Transverse colon (tissue), 4 donors: ENCODE measurements at regions not wholly inside any gene's neighbourhood (a gene's known extent, or its start where the extent isn't known, plus 50 kb on each side); places are given as distances from the start of the nearest gene placed in this dataset.

Experiments used
- EP300 ChIP-seq: sonication (generic); formaldehyde crosslinking; IDR thresholded peaks from one replicate; pipeline ENCODE4 v1.6.1; 2017; ENCODE audit warnings: antibody characterized with exemption, low read depth
- POLR2AphosphoS5 ChIP-seq, 3 donors: sonication (generic); formaldehyde crosslinking; IDR thresholded peaks; one replicate each; pipeline ENCODE4 v1.6.1; 2016; ENCODE audit warnings: antibody characterized with exemption in 3 of 3
- TF ChIP-seq, protein P1 (sequence below), 5 experiments: fragments of 200-600 bp in 3 of 5; fragments of 450-650 bp in 2 of 5; sonication (generic) in 3 of 5; IDR thresholded peaks; 1 replicate in 2 of 5; 2 replicates in 3 of 5; pipeline ENCODE4 v1.5.1; 2016 to 2017; ENCODE audit warnings: antibody characterized with exemption in 5 of 5, inconsistent platforms in 3 of 5, mild to moderate bottlenecking in 2 of 5, moderate library complexity in 1 of 5

DNA sequence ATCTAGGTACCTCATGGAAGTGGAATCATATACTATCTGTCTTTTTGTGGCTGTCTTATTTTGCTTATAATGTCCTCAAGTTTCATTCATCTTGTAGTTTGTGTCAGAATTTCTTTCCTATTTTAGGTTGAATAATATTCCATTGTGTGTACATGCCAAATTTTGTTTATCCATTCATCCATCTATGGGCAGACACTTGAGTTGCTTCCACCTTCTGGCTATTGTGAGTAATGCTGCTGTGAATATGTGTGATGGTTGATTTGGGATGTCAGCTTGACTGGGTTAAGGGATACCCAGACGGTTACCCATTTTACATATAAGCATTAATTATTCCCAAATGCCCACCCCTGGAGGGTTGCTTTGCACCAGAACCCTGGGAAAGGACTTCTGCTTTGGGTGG is 477.5 kb downstream of the PTPRU start:
- TF ChIP-seq EP300 (no peak), POLR2AphosphoS5 (IDR thresholded peaks at IDR 0.05) (no peak)
- TF ChIP-seq, protein P1, sequence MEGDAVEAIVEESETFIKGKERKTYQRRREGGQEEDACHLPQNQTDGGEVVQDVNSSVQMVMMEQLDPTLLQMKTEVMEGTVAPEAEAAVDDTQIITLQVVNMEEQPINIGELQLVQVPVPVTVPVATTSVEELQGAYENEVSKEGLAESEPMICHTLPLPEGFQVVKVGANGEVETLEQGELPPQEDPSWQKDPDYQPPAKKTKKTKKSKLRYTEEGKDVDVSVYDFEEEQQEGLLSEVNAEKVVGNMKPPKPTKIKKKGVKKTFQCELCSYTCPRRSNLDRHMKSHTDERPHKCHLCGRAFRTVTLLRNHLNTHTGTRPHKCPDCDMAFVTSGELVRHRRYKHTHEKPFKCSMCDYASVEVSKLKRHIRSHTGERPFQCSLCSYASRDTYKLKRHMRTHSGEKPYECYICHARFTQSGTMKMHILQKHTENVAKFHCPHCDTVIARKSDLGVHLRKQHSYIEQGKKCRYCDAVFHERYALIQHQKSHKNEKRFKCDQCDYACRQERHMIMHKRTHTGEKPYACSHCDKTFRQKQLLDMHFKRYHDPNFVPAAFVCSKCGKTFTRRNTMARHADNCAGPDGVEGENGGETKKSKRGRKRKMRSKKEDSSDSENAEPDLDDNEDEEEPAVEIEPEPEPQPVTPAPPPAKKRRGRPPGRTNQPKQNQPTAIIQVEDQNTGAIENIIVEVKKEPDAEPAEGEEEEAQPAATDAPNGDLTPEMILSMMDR (IDR thresholded peaks at IDR 0.05) = no peak
